Activated CD4-positive, CD25-positive, alpha-beta regulatory T cell treated with anti-CD3 and anti-CD28 coated beads, Interleukin-2, amount 50 U/mL, for 24 hours (primary cell): ENCODE measurements at regions not wholly inside any gene's neighbourhood (a gene's known extent, or its start where the extent isn't known, plus 50 kb on each side); places are given as distances from the start of the nearest gene placed in this dataset.

Experiments
- ATAC-seq, 2 donors: fragments of 150-1000 bp; cut with Tn5 transposase; one replicate each; pipeline ENCODE4 v1.10.0; 2021; ENCODE audit warnings: mild to moderate bottlenecking in 1 of 2, moderate library complexity in 1 of 2

GRCh38 chr3:8204853-8205650, 296.6 kb upstream of the LMCD1 start:
- ATAC-seq, result no peak

GRCh38 chr3:8205881-8206280, 295.7 kb upstream of the LMCD1 start:
- ATAC-seq, result no peak

GRCh38 chr3:8206971-8207617, 294.5 kb upstream of the LMCD1 start:
- ATAC-seq, result no peak

- ATAC-seq, result no peak
Measured at GRCh38 chr3:8210882-8211341, 290.7 kb upstream of the LMCD1 start.

GRCh38 chr3:8212794-8213193, 288.8 kb upstream of the LMCD1 start:
- no peak for ATAC-seq

DNA sequence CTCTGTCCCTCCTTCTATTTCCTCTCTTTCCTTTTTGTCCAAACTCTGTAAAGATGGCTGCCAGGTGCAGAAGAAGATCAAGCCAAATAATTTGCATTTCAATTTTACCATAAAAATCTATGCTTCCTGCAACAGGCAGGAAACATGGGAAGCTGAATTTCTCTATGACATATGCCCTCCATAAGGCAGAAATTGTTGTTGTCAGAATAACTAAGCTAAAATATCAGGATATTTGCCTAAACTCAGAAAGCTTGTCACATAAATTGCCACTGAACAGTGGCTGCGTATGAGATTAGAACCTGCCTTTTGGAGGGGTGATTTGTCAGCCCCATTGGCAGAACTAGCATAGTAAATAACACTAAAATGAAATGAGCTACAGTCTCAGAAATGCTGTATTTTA, 288.3 kb upstream of the LMCD1 start:
- no peak for ATAC-seq

- ATAC-seq, result no peak
Measured at GRCh38 chr3:8215821-8216220, 285.8 kb upstream of the LMCD1 start.

GRCh38 chr3:8218353-8218940, 283.2 kb upstream of the LMCD1 start:
- no peak for ATAC-seq

DNA sequence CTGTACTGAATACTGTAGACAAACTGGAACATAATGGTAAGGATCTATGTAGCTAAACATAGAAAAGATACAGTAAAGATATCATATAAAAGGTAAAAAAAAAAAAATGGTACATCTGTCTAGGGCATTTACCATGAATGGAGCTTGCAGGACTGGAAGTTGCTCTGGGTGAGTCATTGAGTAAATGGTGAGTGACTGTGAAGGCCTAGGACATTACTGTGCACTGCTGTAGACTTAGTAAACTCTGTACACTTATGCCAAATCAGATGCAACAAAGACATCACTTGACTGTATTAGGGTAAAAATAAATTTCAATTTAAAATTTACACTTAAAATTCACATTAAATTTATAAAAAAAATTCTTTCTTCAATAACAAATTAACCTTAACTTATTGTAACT, 281.3 kb upstream of the LMCD1 start:
- no peak for ATAC-seq

DNA sequence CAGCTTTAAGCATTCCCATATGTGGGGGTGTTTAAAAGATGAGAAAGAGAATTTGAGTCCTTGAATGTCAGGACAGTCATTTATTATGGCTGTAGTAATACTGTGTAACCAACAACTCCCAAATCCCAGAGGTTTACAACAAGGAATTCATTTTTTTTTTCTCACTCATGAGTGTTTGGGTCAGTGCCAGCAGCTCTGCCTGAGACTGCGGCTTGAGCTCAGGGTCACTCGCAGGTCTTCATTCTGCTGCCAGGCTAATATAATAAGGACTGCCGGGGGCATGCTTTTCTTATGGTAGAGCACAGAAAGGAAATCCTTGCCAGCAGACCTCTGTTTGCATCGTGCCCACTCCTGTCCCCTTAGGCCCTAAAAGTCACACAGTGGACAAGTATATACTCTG, 277.9 kb upstream of the LMCD1 start:
- ATAC-seq, result no peak

- no peak for ATAC-seq
Measured at GRCh38 chr3:8224941-8225340, 276.7 kb upstream of the LMCD1 start.

DNA sequence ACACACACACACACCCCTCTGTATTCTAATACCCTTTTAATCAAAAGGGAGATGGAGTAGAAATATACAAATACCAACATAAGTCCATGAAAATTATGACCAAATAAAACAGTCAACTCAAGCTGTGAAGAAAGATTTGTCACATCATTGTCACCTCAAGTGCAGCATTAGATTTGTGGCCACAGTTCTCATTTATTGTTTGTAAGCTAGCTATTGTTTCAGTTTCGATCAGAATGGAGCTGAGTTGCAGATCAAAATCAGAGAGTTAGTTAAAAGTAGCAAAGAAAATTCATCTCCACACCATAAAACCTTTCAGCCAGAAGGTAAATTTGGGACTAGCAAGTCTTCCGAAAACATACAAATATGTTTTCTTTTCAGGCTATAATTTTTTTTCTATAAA, 267.7 kb upstream of the LMCD1 start:
- ATAC-seq, result no peak

GRCh38 chr3:8236264-8236663, 265.4 kb upstream of the LMCD1 start:
- ATAC-seq, result no peak

GRCh38 chr3:8237893-8238292, 263.7 kb upstream of the LMCD1 start:
- ATAC-seq, result no peak

- no peak for ATAC-seq
Measured at GRCh38 chr3:8238432-8238831, 263.2 kb upstream of the LMCD1 start.

DNA sequence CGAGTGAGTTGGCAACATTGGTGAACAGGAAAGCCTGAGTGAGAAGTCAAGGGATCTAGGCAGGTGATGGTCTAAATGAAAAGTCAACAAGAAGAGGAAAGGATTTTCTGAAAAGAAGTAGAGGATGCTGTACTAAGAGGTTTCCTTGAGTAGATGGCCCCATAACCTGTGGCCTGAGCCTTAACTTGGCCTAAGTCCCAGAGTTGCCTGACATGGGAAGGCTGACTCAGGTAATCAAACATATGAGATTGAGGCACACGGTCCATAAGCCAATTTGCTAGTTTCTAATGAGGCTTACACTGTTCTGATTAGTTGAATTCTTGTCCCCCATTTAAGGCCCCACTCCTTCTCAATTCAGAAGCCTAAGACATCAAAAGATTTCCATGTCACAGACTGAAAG, 262.5 kb upstream of the LMCD1 start:
- ATAC-seq, result no peak

DNA sequence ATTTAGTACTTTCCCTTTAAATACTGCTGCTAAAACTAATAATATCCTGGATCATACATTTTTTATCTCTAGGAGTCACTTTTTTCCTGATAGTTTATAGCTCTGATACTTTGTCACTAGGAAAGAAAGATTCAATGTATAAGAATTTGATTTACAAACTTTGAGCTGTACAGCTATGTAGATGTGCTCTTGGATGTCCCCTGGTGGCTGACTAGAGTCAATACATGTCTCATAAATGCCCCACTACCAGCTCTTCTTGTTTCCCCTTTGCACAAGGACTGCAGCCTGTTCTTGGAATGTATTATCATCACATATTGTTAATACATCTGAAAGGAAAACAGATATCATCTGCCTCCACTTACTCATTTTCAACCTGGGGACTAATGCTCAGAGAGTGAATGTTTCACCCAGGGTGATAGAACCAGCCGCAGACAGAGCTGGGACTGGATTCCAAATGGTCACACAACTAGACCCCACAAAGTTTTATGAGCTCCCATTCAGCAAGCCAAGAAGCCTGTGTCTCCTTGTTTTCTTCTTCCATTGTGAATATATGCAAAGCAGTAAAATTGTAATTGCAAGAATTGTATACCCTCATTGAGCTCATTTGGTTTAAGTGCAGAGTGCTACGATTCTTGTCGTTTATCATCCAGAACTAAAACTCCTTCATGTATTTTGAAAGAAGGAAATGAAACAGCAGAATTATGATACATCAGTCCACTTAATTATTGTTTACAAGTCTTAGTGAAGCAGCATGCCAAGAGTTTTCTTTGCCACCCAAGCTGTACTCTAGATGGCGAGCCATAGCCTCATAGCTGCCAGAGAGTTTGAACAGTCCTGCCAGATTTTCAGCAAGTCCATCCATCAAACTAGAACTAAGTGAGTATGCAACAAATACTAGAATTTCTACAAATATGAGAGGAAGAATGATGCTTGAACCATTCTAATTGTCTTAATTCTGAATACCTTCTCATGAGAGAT, 261.6 kb upstream of the LMCD1 start:
- no peak for ATAC-seq

- ATAC-seq, result no peak
Measured at GRCh38 chr3:8246070-8246469, 255.6 kb upstream of the LMCD1 start.

DNA sequence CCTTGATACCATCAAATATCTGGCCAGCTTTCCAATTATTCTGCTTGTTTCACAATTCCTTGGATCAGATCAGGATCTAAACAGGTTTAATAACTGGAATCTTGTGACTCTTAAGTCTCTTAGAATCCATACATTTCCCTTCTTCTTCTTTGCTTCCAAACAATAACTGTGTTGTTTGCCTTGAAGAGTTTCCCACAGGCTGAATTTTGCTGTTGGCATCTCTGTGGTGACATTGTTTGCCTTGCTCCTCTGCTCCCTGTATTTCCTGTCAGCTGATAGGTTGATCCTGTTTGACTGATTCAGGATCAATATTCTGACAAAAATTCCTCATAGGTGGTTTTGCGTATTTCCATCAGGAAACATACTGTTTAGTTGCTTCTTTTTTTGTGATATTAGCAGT, 248.4 kb upstream of the LMCD1 start:
- no peak for ATAC-seq

DNA sequence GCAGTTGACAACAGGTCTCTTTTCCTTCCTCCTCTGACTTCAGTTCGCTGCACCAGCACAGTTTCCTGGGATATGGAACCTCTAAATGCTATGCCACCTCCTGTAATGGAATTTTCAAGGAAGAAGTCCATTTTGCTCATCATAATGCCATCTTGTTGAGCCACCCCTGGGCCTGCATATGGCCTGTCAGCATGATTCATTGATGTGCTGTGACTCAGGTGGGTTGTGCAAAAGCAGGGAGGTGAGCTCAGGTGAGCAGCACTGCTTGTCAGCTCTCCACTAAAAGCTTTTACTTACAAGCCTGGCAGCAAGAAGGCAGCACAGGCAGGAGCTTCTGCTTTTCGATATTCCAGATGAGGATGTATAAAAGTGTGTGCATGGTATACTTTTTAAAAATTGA, 247.1 kb upstream of the LMCD1 start:
- no peak for ATAC-seq

- no peak for ATAC-seq
Measured at GRCh38 chr3:8255725-8256124, 245.9 kb upstream of the LMCD1 start.

DNA sequence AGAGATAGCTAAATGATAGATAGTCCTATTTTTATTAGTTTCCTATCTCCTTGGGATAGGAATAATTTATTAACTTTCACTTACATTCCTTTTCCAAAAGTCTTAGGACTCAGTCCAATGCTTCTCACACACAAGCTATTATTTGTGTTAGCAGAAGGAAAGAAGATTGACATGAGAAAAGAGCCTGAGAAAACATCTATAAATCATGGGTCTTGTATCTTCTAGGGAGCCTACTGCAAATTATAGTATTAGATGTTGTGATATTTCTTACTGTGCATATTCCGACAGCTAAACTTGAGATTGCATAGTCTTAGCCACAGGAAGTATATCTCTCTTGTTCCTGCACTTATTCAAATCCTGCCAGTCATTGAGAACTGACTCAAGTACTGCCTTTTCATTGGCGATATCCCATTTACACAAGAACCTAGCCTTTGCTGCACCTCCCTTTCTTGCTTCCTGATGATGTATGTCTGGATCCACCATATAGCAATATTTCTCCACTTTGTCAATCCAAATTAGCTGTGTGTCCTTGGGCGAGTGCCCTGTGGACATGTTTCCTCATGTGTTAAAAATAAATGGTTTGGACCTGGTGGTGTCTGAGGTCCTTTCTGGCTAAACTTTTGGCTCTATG, 245.1 kb upstream of the LMCD1 start:
- ATAC-seq, result no peak
